Sigmoid colon (tissue), 6 donors: ENCODE measurements at regions not wholly inside any gene's neighbourhood (a gene's known extent, or its start where the extent isn't known, plus 50 kb on each side); places are given as distances from the start of the nearest gene placed in this dataset.

Source experiments
- DNase-seq: peaks from one replicate; pipeline ENCODE4 v3.0.0-alpha.2; 2019
- H3K27ac ChIP-seq, 4 donors: fragments of 200-600 bp; sonication (generic); one replicate each; pipeline ENCODE4 v1.5.1; 2016 to 2019; ENCODE audit warnings: mild to moderate bottlenecking in 1 of 4
- H3K27me3 ChIP-seq, 3 donors: fragments of 200-600 bp; sonication (generic); one replicate each; pipeline ENCODE4 v1.5.1; 2019; ENCODE audit warnings: mild to moderate bottlenecking in 1 of 3
- H3K36me3 ChIP-seq, 4 donors: fragments of 200-600 bp; sonication (generic); one replicate each; pipeline ENCODE4 v1.5.1; 2016 to 2019
- H3K4me1 ChIP-seq, 4 donors: fragments of 200-600 bp; sonication (generic); one replicate each; pipeline ENCODE4 v1.5.1; 2017 to 2019
- H3K4me3 ChIP-seq, 4 donors: fragments of 200-600 bp; sonication (generic); one replicate each; pipeline ENCODE4 v1.5.1; 2017 to 2019; ENCODE audit warnings: mild to moderate bottlenecking in 2 of 4, moderate library complexity in 1 of 4
- H3K9me3 ChIP-seq, 4 donors: fragments of 200-600 bp in 3 of 4; sonication (generic) in 3 of 4; one replicate each; pipeline versions ENCODE4 v1.5.1 to v1.6.1; 2013 to 2019
- CTCF ChIP-seq, 4 experiments: fragments of 450-650 bp in 3 of 4; fragments of 200-600 bp in 1 of 4; IDR thresholded peaks; one replicate each; pipeline ENCODE4 v1.5.1; 2016 to 2019; ENCODE audit warnings: antibody characterized with exemption in 4 of 4, mild to moderate bottlenecking in 3 of 4, moderate library complexity in 2 of 4
- EP300 ChIP-seq, 4 donors: sonication (generic); formaldehyde crosslinking; IDR thresholded peaks; one replicate each; pipeline ENCODE4 v1.6.1; 2017; ENCODE audit warnings: antibody characterized with exemption in 4 of 4
- POLR2A ChIP-seq, 2 donors: fragments of 450-650 bp; IDR thresholded peaks; one replicate each; pipeline ENCODE4 v1.6.1; 2016; ENCODE audit warnings: antibody characterized with exemption in 2 of 2, mild to moderate bottlenecking in 2 of 2, moderate library complexity in 2 of 2
- POLR2AphosphoS5 ChIP-seq, 4 donors: sonication (generic); formaldehyde crosslinking; IDR thresholded peaks; one replicate each; pipeline ENCODE4 v1.6.1; 2017; ENCODE audit warnings: antibody characterized with exemption in 4 of 4
- WGBS, 2 donors: extraction: QIAGEN DNeasy Blood & Tissue Kit; methylation state at CpG; one replicate each; pipeline ENCODE4 v1.1.7; 2013; 5-methylcytosine and 5-hydroxymethylcytosine counted together
- intact Hi-C: fragments of 100-400 bp; cut with DNase I; formaldehyde crosslinking; loops from one replicate; pipeline ENCODE4 v1.15.1; 2023
- donor health status: healthy with polysubstance abuse.
- donor health status: healthy.

GRCh38 chr13:107020393-107020792, 452.5 kb upstream of the ARGLU1 start:
- no peak for TF ChIP-seq CTCF (IDR thresholded peaks at IDR 0.05)
- no peaks in the 10 kb centered on the region for H3K36me3 ChIP-seq
- no peak for DNase-seq
- no peaks in the 10 kb centered on the region for H3K4me1 ChIP-seq
- no peaks in the 10 kb centered on the region for H3K9me3 ChIP-seq
- 89 to 92% methylated on average over 7 of the region's 7 CpGs for WGBS, 2 donors
- H3K4me3 ChIP-seq, result no peak overlapping the region
- no peak overlapping the region for H3K27ac ChIP-seq
- H3K27me3 ChIP-seq, result no peaks in the 10 kb centered on the region
- intact Hi-C loops, result no loop called here

GRCh38 chr13:107018285-107018684, 450.3 kb upstream of the ARGLU1 start:
- intact Hi-C loops, result no loop called here
- WGBS, 2 donors, result 75 to 80% methylated on average over 4 of the region's 4 CpGs
- TF ChIP-seq POLR2AphosphoS5 (IDR thresholded peaks at IDR 0.05), result no peak
- TF ChIP-seq CTCF (IDR thresholded peaks at IDR 0.05), result no peak
- no peak for TF ChIP-seq EP300 (IDR thresholded peaks at IDR 0.05)
- no peak for TF ChIP-seq POLR2A (IDR thresholded peaks at IDR 0.05)

GRCh38 chr13:107006661-107007060, 438.7 kb upstream of the ARGLU1 start:
- intact Hi-C loops, result no loop called here
- 75 to 82% methylated on average over 2 of the region's 2 CpGs for WGBS, 2 donors

More at GRCh38 chr13:107018285-107018684, 450.3 kb upstream of the ARGLU1 start:
- Histone ChIP-seq H3K4me1 (no peaks in the 10 kb centered on the region), H3K27ac (no peak overlapping the region), H3K9me3 (no peaks in the 10 kb centered on the region), H3K4me3 (no peak overlapping the region), H3K27me3 (no peaks in the 10 kb centered on the region), H3K36me3 (no peaks in the 10 kb centered on the region)
- no peak for DNase-seq

GRCh38 chr13:107005577-107005976, 437.6 kb upstream of the ARGLU1 start:
- Histone ChIP-seq H3K4me3 (no peak overlapping the region), H3K36me3 (no peaks in the 10 kb centered on the region), H3K4me1 (no peaks in the 10 kb centered on the region), H3K9me3 (no peaks in the 10 kb centered on the region), H3K27me3 (no peaks in the 10 kb centered on the region), H3K27ac (no peak overlapping the region)
- 52 to 80% methylated on average over 4 of the region's 4 CpGs for WGBS, 2 donors
- TF ChIP-seq POLR2AphosphoS5 (IDR thresholded peaks at IDR 0.05) (no peak), CTCF (IDR thresholded peaks at IDR 0.05) (no peak), EP300 (IDR thresholded peaks at IDR 0.05) (no peak), POLR2A (IDR thresholded peaks at IDR 0.05) (no peak)
- DNase-seq, result no peak
- intact Hi-C loops, result no loop called here

More at GRCh38 chr13:107006661-107007060, 438.7 kb upstream of the ARGLU1 start:
- Histone ChIP-seq H3K36me3 (no peaks in the 10 kb centered on the region), H3K4me3 (no peak overlapping the region), H3K4me1 (no peaks in the 10 kb centered on the region), H3K27me3 (no peaks in the 10 kb centered on the region), H3K9me3 (no peaks in the 10 kb centered on the region), H3K27ac (no peak overlapping the region)
- no peak for TF ChIP-seq POLR2AphosphoS5 (IDR thresholded peaks at IDR 0.05)
- no peak for TF ChIP-seq EP300 (IDR thresholded peaks at IDR 0.05)
- no peak for TF ChIP-seq POLR2A (IDR thresholded peaks at IDR 0.05)
- TF ChIP-seq CTCF (IDR thresholded peaks at IDR 0.05), result no peak
- DNase-seq, result no peak

GRCh38 chr13:107003911-107004310, 436.0 kb upstream of the ARGLU1 start:
- DNase-seq, result no peak
- TF ChIP-seq POLR2A (IDR thresholded peaks at IDR 0.05) (no peak), CTCF (IDR thresholded peaks at IDR 0.05) (no peak), EP300 (IDR thresholded peaks at IDR 0.05) (no peak), POLR2AphosphoS5 (IDR thresholded peaks at IDR 0.05) (no peak)
- Histone ChIP-seq H3K9me3 (no peaks in the 10 kb centered on the region), H3K27me3 (no peaks in the 10 kb centered on the region), H3K4me3 (no peak overlapping the region), H3K4me1 (no peaks in the 10 kb centered on the region), H3K36me3 (no peaks in the 10 kb centered on the region), H3K27ac (no peak overlapping the region)
- 16 to 58% methylated on average over 3 of the region's 3 CpGs for WGBS, 2 donors
- intact Hi-C loops, result no loop called here
